EL (cell line): ENCODE measurements at regions not wholly inside any gene's neighbourhood (a gene's known extent, or its start where the extent isn't known, plus 50 kb on each side); places are given as distances from the start of the nearest gene placed in this dataset.

ENCODE experiments used
- DNase-seq: peaks from one replicate; pipeline ENCODE4 v3.0.0-alpha.2; 2016

- DNase-seq = no peak
These were observed 108.9 kb upstream of the THBS1 start for GRCh38 chr15:39471785-39472574.

GRCh38 chr15:39472621-39473297 lies 108.1 kb upstream of the THBS1 start:
- DNase-seq = peak; percentile 82

GRCh38 chr15:39473298-39473947 lies 107.5 kb upstream of the THBS1 start:
- DNase-seq = no peak

GRCh38 chr15:39474657-39475056 lies 106.2 kb upstream of the THBS1 start:
- peak; percentile 81 for DNase-seq

- DNase-seq = no peak
These were observed 101.9 kb upstream of the THBS1 start for GRCh38 chr15:39478996-39479395.

GRCh38 chr15:39479911-39480310 lies 101.0 kb upstream of the THBS1 start:
- peak; percentile 39 for DNase-seq

- DNase-seq = no peak
These were observed 98.4 kb upstream of the THBS1 start for GRCh38 chr15:39482459-39482858.

- DNase-seq = no peak
These were observed 94.0 kb upstream of the THBS1 start for GRCh38 chr15:39486621-39487457.

GRCh38 chr15:39487458-39487735 lies 93.5 kb upstream of the THBS1 start:
- no peak for DNase-seq

- no peak for DNase-seq
These were observed 92.4 kb upstream of the THBS1 start for GRCh38 chr15:39488516-39488915.

GRCh38 chr15:39488961-39489360 lies 91.9 kb upstream of the THBS1 start:
- no peak for DNase-seq

GRCh38 chr15:39491115-39491885 lies 89.6 kb upstream of the THBS1 start:
- DNase-seq = no peak

GRCh38 chr15:39491886-39492490 lies 88.9 kb upstream of the THBS1 start:
- DNase-seq = no peak

GRCh38 chr15:39493424-39494067 lies 87.3 kb upstream of the THBS1 start:
- no peak for DNase-seq

GRCh38 chr15:39494462-39494861 lies 86.4 kb upstream of the THBS1 start:
- DNase-seq = no peak

- DNase-seq = peak; percentile 38
These were observed 84.7 kb upstream of the THBS1 start for GRCh38 chr15:39495871-39496840.

- no peak for DNase-seq
These were observed 83.7 kb upstream of the THBS1 start for GRCh38 chr15:39497016-39497758.

- DNase-seq = no peak
These were observed 82.9 kb upstream of the THBS1 start for GRCh38 chr15:39497759-39498565.

GRCh38 chr15:39498629-39499028 lies 82.2 kb upstream of the THBS1 start:
- no peak for DNase-seq
